ENCODE measurements at regions not wholly inside any gene's neighbourhood (a gene's known extent, or its start where the extent isn't known, plus 50 kb on each side); places are given as distances from the start of the nearest gene placed in this dataset.
"Not testable (repeated sequence)": the region's sequence is repeated elsewhere in the genome, so short reads cannot be mapped to it uniquely, and the experiment has no call there.

GRCh38 chr4:38415682-38416081 lies 248.3 kb upstream of the KLF3 start:
- intact Hi-C loops (cut with DNase I; ENCODE audit: low total_unique reads) (no loop called here), in situ Hi-C loops (cut with MboI; ENCODE audit: low pct_ligation_motif_present in 1 of 4, low pct_unique_long_range_greater_than_20kb in 1 of 4, low sequenced_read_pairs in 3 of 4) (no loop called here)
- no peaks in the 10 kb centered on the region for H3K36me3 ChIP-seq
- no peak overlapping the region for H3K4me3 ChIP-seq
- no peak for TF ChIP-seq POLR2A (IDR thresholded peaks at IDR 0.05)
- no peak for TF ChIP-seq POLR2AphosphoS5 (IDR thresholded peaks at IDR 0.05)
- TF ChIP-seq EP300 (IDR thresholded peaks at IDR 0.05; ENCODE audit: low read depth), result no peak
- no peak for TF ChIP-seq CTCF (IDR thresholded peaks at IDR 0.05)
- WGBS, 2 donors (ENCODE audit: low coverage in 1 of 2), result 60 to 80% methylated on average over 2 to 6 of the region's 6 CpGs
- H3K4me1 ChIP-seq, result peaks cover 0 to 25% (median 14%) of the 10 kb centered on the region in 4 donors
- H3K9me3 ChIP-seq, result no peaks in the 10 kb centered on the region
- H3K27me3 ChIP-seq, result no peaks in the 10 kb centered on the region
- H3K27ac ChIP-seq, result no peak overlapping the region
- no peak for DNase-seq

- Histone ChIP-seq H3K27me3 (no peaks in the 10 kb centered on the region), H3K36me3 (no peaks in the 10 kb centered on the region), H3K9me3 (no peaks in the 10 kb centered on the region), H3K27ac (no peak overlapping the region), H3K4me1 (peaks cover 0 to 22% (median 14%) of the 10 kb centered on the region in 4 donors), H3K4me3 (no peak overlapping the region)
- DNase-seq, result no peak
- 100% methylated on average over 1 of the region's 1 CpG for WGBS, 2 donors (ENCODE audit: low coverage in 1 of 2)
- intact Hi-C loops (cut with DNase I; ENCODE audit: low total_unique reads) (no loop called here), in situ Hi-C loops (cut with MboI; ENCODE audit: low pct_ligation_motif_present in 1 of 4, low pct_unique_long_range_greater_than_20kb in 1 of 4, low sequenced_read_pairs in 3 of 4) (no loop called here)
- TF ChIP-seq POLR2A (IDR thresholded peaks at IDR 0.05), result no peak
- no peak for TF ChIP-seq POLR2AphosphoS5 (IDR thresholded peaks at IDR 0.05)
- TF ChIP-seq EP300 (IDR thresholded peaks at IDR 0.05; ENCODE audit: low read depth), result no peak
- no peak for TF ChIP-seq CTCF (IDR thresholded peaks at IDR 0.05)
These were observed 247.5 kb upstream of the KLF3 start for GRCh38 chr4:38416450-38417014.

- H3K4me1 ChIP-seq; H3K27ac ChIP-seq; DNase-seq; H3K36me3 ChIP-seq; intact Hi-C loops (cut with DNase I; ENCODE audit: low total_unique reads); H3K9me3 ChIP-seq; in situ Hi-C loops (cut with MboI; ENCODE audit: low pct_ligation_motif_present in 1 of 4, low pct_unique_long_range_greater_than_20kb in 1 of 4, low sequenced_read_pairs in 3 of 4); H3K4me3 ChIP-seq; H3K27me3 ChIP-seq: not testable (repeated sequence)
- 88 to 100% methylated on average over 1 to 4 of the region's 4 CpGs for WGBS, 2 donors (ENCODE audit: low coverage in 1 of 2)
These were observed 243.7 kb upstream of the KLF3 start for GRCh38 chr4:38420254-38420653.

GRCh38 chr4:38422850-38423249 lies 241.1 kb upstream of the KLF3 start:
- TF ChIP-seq POLR2AphosphoS5 (IDR thresholded peaks at IDR 0.05) (no peak), CTCF (IDR thresholded peaks at IDR 0.05) (no peak), EP300 (IDR thresholded peaks at IDR 0.05; ENCODE audit: low read depth) (no peak), POLR2A (IDR thresholded peaks at IDR 0.05) (no peak)
- Histone ChIP-seq H3K4me1 (no peaks in the 10 kb centered on the region), H3K9me3 (no peaks in the 10 kb centered on the region), H3K36me3 (no peaks in the 10 kb centered on the region), H3K4me3 (no peak overlapping the region), H3K27me3 (no peaks in the 10 kb centered on the region), H3K27ac (no peak overlapping the region)
- no peak for DNase-seq
- 86 to 91% methylated on average over 1 to 4 of the region's 4 CpGs for WGBS, 2 donors (ENCODE audit: low coverage in 1 of 2)
- intact Hi-C loops (cut with DNase I; ENCODE audit: low total_unique reads) (no loop called here), in situ Hi-C loops (cut with MboI; ENCODE audit: low pct_ligation_motif_present in 1 of 4, low pct_unique_long_range_greater_than_20kb in 1 of 4, low sequenced_read_pairs in 3 of 4) (no loop called here)
